ENCODE measurements at regions not wholly inside any gene's neighbourhood (a gene's known extent, or its start where the extent isn't known, plus 50 kb on each side); places are given as distances from the start of the nearest gene placed in this dataset.

- no peak overlapping the region for H3K4me2 ChIP-seq (ENCODE audit: insufficient read depth, low read length, poor library complexity, severe bottlenecking)
- H2AK5ac ChIP-seq (ENCODE audit: low read depth, low read length) = no peak overlapping the region
- no peak for DNase-seq (ENCODE audit: low spot score)
- no CpG with 5 or more reads among the region's 1 CpG for WGBS, 2 donors (ENCODE audit: extremely low coverage in 2 of 2, insufficient read length in 2 of 2, insufficient replicate concordance in 1 of 2)
- no peak overlapping the region for H4K8ac ChIP-seq (ENCODE audit: low read depth, low read length)
- H2BK120ac ChIP-seq (ENCODE audit: low read depth, low read length) = no peak overlapping the region
- no peaks in the 10 kb centered on the region for H3K79me1 ChIP-seq (ENCODE audit: low read depth, low read length)
- H4K91ac ChIP-seq (ENCODE audit: low read depth, low read length, poor library complexity) = no peak overlapping the region
- no peaks in the 10 kb centered on the region for H3K9me3 ChIP-seq (replicated peaks in 1 of 2; ENCODE audit: control insufficient read depth in 2 of 2, insufficient read depth in 1 of 2, low read depth in 1 of 2, low read length in 2 of 2)
- H3K4me1 ChIP-seq (ENCODE audit: control insufficient read depth in 2 of 2, insufficient read depth in 1 of 2, low read depth in 1 of 2, low read length in 2 of 2) = no peaks in the 10 kb centered on the region
- no peak overlapping the region for H3K27ac ChIP-seq (replicated peaks; ENCODE audit: low read length)
- H3K4me3 ChIP-seq (ENCODE audit: low read length in 2 of 2) = no peak overlapping the region
- H2AFZ ChIP-seq (ENCODE audit: low read length) = no peak overlapping the region
- no peak overlapping the region for H3K23ac ChIP-seq (ENCODE audit: low read depth, low read length, poor library complexity)
- no peak overlapping the region for H3K14ac ChIP-seq (ENCODE audit: low read length)
- no peak overlapping the region for H2BK5ac ChIP-seq (ENCODE audit: low read length)
- H3K27me3 ChIP-seq (ENCODE audit: control insufficient read depth in 3 of 3, insufficient read depth in 3 of 3, low read depth in 1 of 3, low read length in 3 of 3) = no peaks in the 10 kb centered on the region
- H3K4ac ChIP-seq (ENCODE audit: low read length) = no peak overlapping the region
- no peak overlapping the region for H3K9ac ChIP-seq (ENCODE audit: low read depth, low read length, poor library complexity)
- H2BK12ac ChIP-seq (ENCODE audit: low read length) = no peak overlapping the region
- no peaks in the 10 kb centered on the region for H3K36me3 ChIP-seq (replicated peaks in 1 of 2; ENCODE audit: control insufficient read depth in 2 of 2, insufficient read depth in 2 of 2, low read length in 2 of 2)
- no peak overlapping the region for H2BK15ac ChIP-seq (ENCODE audit: low read length)
- H3K18ac ChIP-seq (ENCODE audit: low read length) = no peak overlapping the region
These were observed 1579.2 kb upstream of the PIK3C3 start for GRCh38 chr18:40375837-40376236.

GRCh38 chr18:40371673-40372072 is 1583.4 kb upstream of the PIK3C3 start:
- Histone ChIP-seq H3K4me2 (ENCODE audit: insufficient read depth, low read length, poor library complexity, severe bottlenecking) (no peak overlapping the region), H3K27ac (replicated peaks; ENCODE audit: low read length) (no peak overlapping the region), H4K91ac (ENCODE audit: low read depth, low read length, poor library complexity) (no peak overlapping the region), H3K4me1 (ENCODE audit: control insufficient read depth in 2 of 2, insufficient read depth in 1 of 2, low read depth in 1 of 2, low read length in 2 of 2) (no peaks in the 10 kb centered on the region), H3K79me1 (ENCODE audit: low read depth, low read length) (no peaks in the 10 kb centered on the region), H2BK5ac (ENCODE audit: low read length) (no peak overlapping the region), H3K9ac (ENCODE audit: low read depth, low read length, poor library complexity) (no peak overlapping the region), H4K8ac (ENCODE audit: low read depth, low read length) (no peak overlapping the region), H3K18ac (ENCODE audit: low read length) (no peak overlapping the region), H3K27me3 (ENCODE audit: control insufficient read depth in 3 of 3, insufficient read depth in 3 of 3, low read depth in 1 of 3, low read length in 3 of 3) (no peaks in the 10 kb centered on the region), H3K4me3 (ENCODE audit: low read length in 2 of 2) (no peak overlapping the region), H3K36me3 (replicated peaks in 1 of 2; ENCODE audit: control insufficient read depth in 2 of 2, insufficient read depth in 2 of 2, low read length in 2 of 2) (no peaks in the 10 kb centered on the region), H2AFZ (ENCODE audit: low read length) (no peak overlapping the region), H2BK15ac (ENCODE audit: low read length) (no peak overlapping the region), H2BK12ac (ENCODE audit: low read length) (no peak overlapping the region), H3K23ac (ENCODE audit: low read depth, low read length, poor library complexity) (no peak overlapping the region), H3K9me3 (replicated peaks in 1 of 2; ENCODE audit: control insufficient read depth in 2 of 2, insufficient read depth in 1 of 2, low read depth in 1 of 2, low read length in 2 of 2) (no peaks in the 10 kb centered on the region), H2BK120ac (ENCODE audit: low read depth, low read length) (no peak overlapping the region), H3K14ac (ENCODE audit: low read length) (no peak overlapping the region), H3K4ac (ENCODE audit: low read length) (no peak overlapping the region), H2AK5ac (ENCODE audit: low read depth, low read length) (no peak overlapping the region)
- DNase-seq (ENCODE audit: low spot score) = no peak
- WGBS, 2 donors (ENCODE audit: extremely low coverage in 2 of 2, insufficient read length in 2 of 2, insufficient replicate concordance in 1 of 2) = no CpG with 5 or more reads among the region's 1 CpG

GRCh38 chr18:40367576-40367975 is 1587.5 kb upstream of the PIK3C3 start:
- Histone ChIP-seq H2BK120ac (ENCODE audit: low read depth, low read length) (no peak overlapping the region), H3K4ac (ENCODE audit: low read length) (no peak overlapping the region), H2AFZ (ENCODE audit: low read length) (no peak overlapping the region), H2BK5ac (ENCODE audit: low read length) (no peak overlapping the region), H3K27ac (replicated peaks; ENCODE audit: low read length) (no peak overlapping the region), H3K36me3 (replicated peaks in 1 of 2; ENCODE audit: control insufficient read depth in 2 of 2, insufficient read depth in 2 of 2, low read length in 2 of 2) (no peaks in the 10 kb centered on the region), H4K91ac (ENCODE audit: low read depth, low read length, poor library complexity) (no peak overlapping the region), H3K79me1 (ENCODE audit: low read depth, low read length) (no peaks in the 10 kb centered on the region), H3K9me3 (replicated peaks in 1 of 2; ENCODE audit: control insufficient read depth in 2 of 2, insufficient read depth in 1 of 2, low read depth in 1 of 2, low read length in 2 of 2) (no peaks in the 10 kb centered on the region), H3K18ac (ENCODE audit: low read length) (no peak overlapping the region), H2BK15ac (ENCODE audit: low read length) (no peak overlapping the region), H3K27me3 (ENCODE audit: control insufficient read depth in 3 of 3, insufficient read depth in 3 of 3, low read depth in 1 of 3, low read length in 3 of 3) (no peaks in the 10 kb centered on the region), H2AK5ac (ENCODE audit: low read depth, low read length) (no peak overlapping the region), H2BK12ac (ENCODE audit: low read length) (no peak overlapping the region), H4K8ac (ENCODE audit: low read depth, low read length) (no peak overlapping the region), H3K9ac (ENCODE audit: low read depth, low read length, poor library complexity) (no peak overlapping the region), H3K4me2 (ENCODE audit: insufficient read depth, low read length, poor library complexity, severe bottlenecking) (no peak overlapping the region), H3K4me3 (ENCODE audit: low read length in 2 of 2) (no peak overlapping the region), H3K23ac (ENCODE audit: low read depth, low read length, poor library complexity) (no peak overlapping the region), H3K4me1 (ENCODE audit: control insufficient read depth in 2 of 2, insufficient read depth in 1 of 2, low read depth in 1 of 2, low read length in 2 of 2) (no peaks in the 10 kb centered on the region), H3K14ac (ENCODE audit: low read length) (no peak overlapping the region)
- no peak for DNase-seq (ENCODE audit: low spot score)
- no CpG with 5 or more reads among the region's 2 CpGs for WGBS, 2 donors (ENCODE audit: extremely low coverage in 2 of 2, insufficient read length in 2 of 2, insufficient replicate concordance in 1 of 2)

GRCh38 chr18:40366521-40366920 is 1588.5 kb upstream of the PIK3C3 start:
- Histone ChIP-seq H3K36me3 (replicated peaks in 1 of 2; ENCODE audit: control insufficient read depth in 2 of 2, insufficient read depth in 2 of 2, low read length in 2 of 2) (no peaks in the 10 kb centered on the region), H3K27ac (replicated peaks; ENCODE audit: low read length) (no peak overlapping the region), H2BK5ac (ENCODE audit: low read length) (no peak overlapping the region), H2AFZ (ENCODE audit: low read length) (no peak overlapping the region), H4K8ac (ENCODE audit: low read depth, low read length) (no peak overlapping the region), H2BK120ac (ENCODE audit: low read depth, low read length) (no peak overlapping the region), H3K4ac (ENCODE audit: low read length) (no peak overlapping the region), H3K27me3 (ENCODE audit: control insufficient read depth in 3 of 3, insufficient read depth in 3 of 3, low read depth in 1 of 3, low read length in 3 of 3) (no peaks in the 10 kb centered on the region), H3K4me2 (ENCODE audit: insufficient read depth, low read length, poor library complexity, severe bottlenecking) (no peak overlapping the region), H3K79me1 (ENCODE audit: low read depth, low read length) (no peaks in the 10 kb centered on the region), H2BK15ac (ENCODE audit: low read length) (no peak overlapping the region), H2AK5ac (ENCODE audit: low read depth, low read length) (no peak overlapping the region), H3K18ac (ENCODE audit: low read length) (no peak overlapping the region), H3K9ac (ENCODE audit: low read depth, low read length, poor library complexity) (no peak overlapping the region), H4K91ac (ENCODE audit: low read depth, low read length, poor library complexity) (no peak overlapping the region), H3K9me3 (replicated peaks in 1 of 2; ENCODE audit: control insufficient read depth in 2 of 2, insufficient read depth in 1 of 2, low read depth in 1 of 2, low read length in 2 of 2) (no peaks in the 10 kb centered on the region), H3K4me1 (ENCODE audit: control insufficient read depth in 2 of 2, insufficient read depth in 1 of 2, low read depth in 1 of 2, low read length in 2 of 2) (no peaks in the 10 kb centered on the region), H3K23ac (ENCODE audit: low read depth, low read length, poor library complexity) (no peak overlapping the region), H3K4me3 (ENCODE audit: low read length in 2 of 2) (no peak overlapping the region), H3K14ac (ENCODE audit: low read length) (no peak overlapping the region), H2BK12ac (ENCODE audit: low read length) (no peak overlapping the region)
- no peak for DNase-seq (ENCODE audit: low spot score)

All from neuronal stem cell (in vitro differentiated cells).